Lung (tissue), 11 donors: ENCODE measurements at regions not wholly inside any gene's neighbourhood (a gene's known extent, or its start where the extent isn't known, plus 50 kb on each side); places are given as distances from the start of the nearest gene placed in this dataset.
"Not testable (repeated sequence)": the region's sequence is repeated elsewhere in the genome, so short reads cannot be mapped to it uniquely, and the experiment has no call there.

Source experiments
- ATAC-seq: fragments of 200-7000 bp; cut with Tn5 transposase; one replicate; pipeline ENCODE4 v1.9.1; 2020; ENCODE audit warnings: moderate number of reproducible peaks; ENCODE audit not compliant: insufficient read depth, low FRiP score
- DNase-seq, 3 donors: peaks; one replicate each; pipeline ENCODE4 v3.0.0-alpha.2; 2013 to 2017
- H3K27ac ChIP-seq, 2 donors: one replicate each; pipeline ENCODE4 v1.5.1; 2013; ENCODE audit warnings: mild to moderate bottlenecking in 2 of 2, moderate library complexity in 2 of 2, control low read depth in 1 of 2, inconsistent platforms in 1 of 2, low read depth in 1 of 2, low read length in 1 of 2
- H3K27me3 ChIP-seq, 3 donors: one replicate each; pipeline ENCODE4 v1.5.1; 2013; ENCODE audit warnings: low read length in 2 of 3; ENCODE audit not compliant: control insufficient read depth in 3 of 3, insufficient read depth in 3 of 3
- H3K36me3 ChIP-seq, 4 donors: one replicate each; pipeline ENCODE4 v1.5.1; 2013; ENCODE audit warnings: low read length in 4 of 4, mild to moderate bottlenecking in 1 of 4, moderate library complexity in 1 of 4; ENCODE audit not compliant: control insufficient read depth in 4 of 4, insufficient read depth in 4 of 4
- H3K4me1 ChIP-seq, 5 donors: one replicate each; pipeline ENCODE4 v1.5.1; 2013; ENCODE audit warnings: low read length in 5 of 5, mild to moderate bottlenecking in 2 of 5, moderate library complexity in 1 of 5; ENCODE audit not compliant: control insufficient read depth in 5 of 5, insufficient read depth in 5 of 5
- H3K4me3 ChIP-seq: one replicate; pipeline ENCODE4 v1.5.1; 2013; ENCODE audit warnings: mild to moderate bottlenecking, control low read depth, moderate library complexity
- H3K9ac ChIP-seq, 2 donors: one replicate each; pipeline ENCODE4 v1.5.1; 2013; ENCODE audit warnings: low read length in 2 of 2, control low read depth in 1 of 2; ENCODE audit not compliant: insufficient read depth in 1 of 2
- H3K9me3 ChIP-seq, 4 donors: one replicate each; pipeline ENCODE4 v1.5.1; 2013; ENCODE audit warnings: low read length in 3 of 4, mild to moderate bottlenecking in 1 of 4, moderate library complexity in 1 of 4; ENCODE audit not compliant: control insufficient read depth in 4 of 4, insufficient read depth in 3 of 4
- CTCF ChIP-seq: IDR thresholded peaks from 2 replicates; pipeline ENCODE4 v1.5.1; 2012; ENCODE audit warnings: mild to moderate bottlenecking; ENCODE audit errors: control extremely low read depth, extremely low read depth
- WGBS, 2 donors: extraction: QIAGEN DNeasy Blood & Tissue Kit; methylation state at CpG; one replicate each; pipeline ENCODE4 v1.1.7; 2013; 5-methylcytosine and 5-hydroxymethylcytosine counted together
- donor health status: control.
- donor health status: control.
- donor health status: Bipolar disorder and iron deficiency.
- donor health status: healthy.
- donor health status: DM: yes; HTN: yes; CAD: no.

- TF ChIP-seq CTCF: no peak
- WGBS, 2 donors: 65 to 71% methylated on average over 3 of the region's 3 CpGs
- ATAC-seq (no peak), DNase-seq (no peak)
- Histone ChIP-seq H3K9ac (no peak overlapping the region), H3K27ac (no peak overlapping the region), H3K4me3 (no peak overlapping the region), H3K36me3 (no peaks in the 10 kb centered on the region), H3K27me3 (no peaks in the 10 kb centered on the region), H3K4me1 (no peaks in the 10 kb centered on the region), H3K9me3 (no peaks in the 10 kb centered on the region)
These were observed 64.5 kb downstream of the FOXG1 start for GRCh38 chr14:28831126-28831525.

GRCh38 chr14:28842569-28842968 lies 76.0 kb downstream of the FOXG1 start:
- H3K4me1 ChIP-seq, H3K9ac ChIP-seq, H3K9me3 ChIP-seq, DNase-seq, H3K27me3 ChIP-seq, ATAC-seq, H3K36me3 ChIP-seq, H3K27ac ChIP-seq, H3K4me3 ChIP-seq: not testable (repeated sequence)
- WGBS, 2 donors: 88 to 89% methylated on average over 5 of the region's 5 CpGs

- no peak for TF ChIP-seq CTCF
- Histone ChIP-seq H3K27me3 (no peaks in the 10 kb centered on the region), H3K9me3 (no peaks in the 10 kb centered on the region), H3K9ac (no peak overlapping the region), H3K4me3 (no peak overlapping the region), H3K36me3 (no peaks in the 10 kb centered on the region), H3K27ac (no peak overlapping the region), H3K4me1 (no peaks in the 10 kb centered on the region)
- DNase-seq (no peak), ATAC-seq (no peak)
- 78 to 90% methylated on average over 2 of the region's 2 CpGs for WGBS, 2 donors
These were observed 101.0 kb downstream of the FOXG1 start for GRCh38 chr14:28867571-28867970.

GRCh38 chr14:28870033-28870564 lies 103.5 kb downstream of the FOXG1 start:
- Histone ChIP-seq H3K27ac (no peak overlapping the region), H3K4me3 (no peak overlapping the region), H3K9ac (no peak overlapping the region), H3K36me3 (no peaks in the 10 kb centered on the region), H3K4me1 (no peaks in the 10 kb centered on the region), H3K9me3 (no peaks in the 10 kb centered on the region), H3K27me3 (no peaks in the 10 kb centered on the region)
- WGBS, 2 donors: 48 to 55% methylated on average over 2 of the region's 2 CpGs
- TF ChIP-seq CTCF: no peak
- DNase-seq (no peak), ATAC-seq (no peak)
